Neural cell (in vitro differentiated cells): ENCODE measurements at regions not wholly inside any gene's neighbourhood (a gene's known extent, or its start where the extent isn't known, plus 50 kb on each side); places are given as distances from the start of the nearest gene placed in this dataset.

Source experiments
- H2AFZ ChIP-seq: fragments of 200-600, 300-800 bp; sonication (generic), shearing (Covaris generic); 2 replicates; pipeline ENCODE4 v1.6.0; 2014; ENCODE audit warnings: low read depth, mild to moderate bottlenecking, antibody characterized with exemption, low read length, moderate library complexity
- H3F3A ChIP-seq: fragments of 200-600 bp; shearing (Covaris generic); 2 replicates; pipeline ENCODE4 v1.6.1; 2016; ENCODE audit warnings: mild to moderate bottlenecking, moderate library complexity, mixed read lengths, antibody characterized with exemption, low read length; ENCODE audit not compliant: insufficient read depth, poor library complexity, severe bottlenecking
- H3K27ac ChIP-seq: fragments of 200-600, 300-800 bp; sonication (generic), shearing (Covaris generic); 2 replicates; pipeline ENCODE4 v1.5.1; 2014; ENCODE audit warnings: mild to moderate bottlenecking, low read length, moderate library complexity
- H3K27me3 ChIP-seq: fragments of 300-800, 200-600 bp; sonication (generic), shearing (Covaris generic); 2 replicates; pipeline ENCODE4 v1.6.0; 2014; ENCODE audit warnings: mild to moderate bottlenecking, low read depth, low read length, moderate library complexity; ENCODE audit not compliant: insufficient read depth
- H3K36me3 ChIP-seq: fragments of 300-800, 200-600 bp; sonication (generic), shearing (Covaris generic); 2 replicates; pipeline ENCODE4 v1.5.1; 2014; ENCODE audit warnings: mild to moderate bottlenecking, antibody characterized with exemption, low read length, moderate library complexity; ENCODE audit not compliant: insufficient read depth
- H3K4me2 ChIP-seq: fragments of 300-800, 200-600 bp; sonication (generic), shearing (Covaris generic); 2 replicates; pipeline ENCODE4 v1.6.0; 2014; ENCODE audit warnings: mild to moderate bottlenecking, low read length
- H3K4me3 ChIP-seq: fragments of 300-800, 200-600 bp; sonication (generic), shearing (Covaris generic); 2 replicates; pipeline ENCODE4 v1.5.1; 2014; ENCODE audit warnings: mild to moderate bottlenecking, low read length, moderate library complexity
- H3K79me2 ChIP-seq: fragments of 200-600 bp; shearing (Covaris generic); replicated peaks from 2 replicates; pipeline ENCODE4 v1.6.0; 2014; ENCODE audit warnings: mild to moderate bottlenecking, low read length, moderate library complexity; ENCODE audit not compliant: insufficient read depth
- H3K9ac ChIP-seq: fragments of 300-800, 200-600 bp; sonication (generic), shearing (Covaris generic); 2 replicates; pipeline ENCODE4 v1.6.1; 2016; ENCODE audit warnings: mild to moderate bottlenecking, low read length, mixed read lengths
- H3K9me2 ChIP-seq: fragments of 200-600 bp; shearing (Covaris generic); 2 replicates; pipeline ENCODE4 v1.6.1; 2016; ENCODE audit warnings: mild to moderate bottlenecking, low read length, mixed read lengths; ENCODE audit not compliant: insufficient read depth
- H3K9me3 ChIP-seq: fragments of 200-600, 300-800 bp; sonication (generic), shearing (Covaris generic); 2 replicates; pipeline ENCODE4 v1.6.1; 2016; ENCODE audit warnings: mild to moderate bottlenecking, mixed run types, low read length, moderate library complexity, mixed read lengths
- H4K20me1 ChIP-seq: fragments of 200-600 bp; shearing (Covaris generic); 2 replicates; pipeline ENCODE4 v1.6.1; 2016; ENCODE audit warnings: mild to moderate bottlenecking, mixed run types; ENCODE audit not compliant: insufficient read depth
- EP300 ChIP-seq: fragments of 450-650 bp; conservative IDR thresholded peaks from 2 replicates; pipeline ENCODE4 v1.6.1; 2014; ENCODE audit warnings: antibody characterized with exemption, mild to moderate bottlenecking, moderate library complexity; ENCODE audit not compliant: poor library complexity, severe bottlenecking
- EZH2 ChIP-seq: fragments of 200-600, 300-800 bp; shearing (Covaris generic), sonication (generic); IDR thresholded peaks from 2 replicates; pipeline ENCODE4 v1.6.1; 2014; ENCODE audit warnings: antibody characterized with exemption, low read length, borderline replicate concordance, mild to moderate bottlenecking; ENCODE audit not compliant: insufficient read depth, poor library complexity, severe bottlenecking
- MXI1 ChIP-seq: fragments of 450-650 bp; conservative IDR thresholded peaks from 2 replicates; pipeline ENCODE4 v1.6.1; 2014; ENCODE audit warnings: antibody characterized with exemption, mild to moderate bottlenecking; ENCODE audit not compliant: poor library complexity, severe bottlenecking
- POLR2AphosphoS5 ChIP-seq: IDR thresholded peaks from 2 replicates; pipeline ENCODE4 v1.6.1; 2012
- RAD21 ChIP-seq: fragments of 450-650 bp; conservative IDR thresholded peaks from 2 replicates; pipeline ENCODE4 v1.6.1; 2014; ENCODE audit warnings: antibody characterized with exemption, mild to moderate bottlenecking, moderate library complexity
- SMC3 ChIP-seq: fragments of 450-650 bp; conservative IDR thresholded peaks from 2 replicates; pipeline ENCODE4 v1.6.1; 2014; ENCODE audit warnings: antibody characterized with exemption, mild to moderate bottlenecking, moderate library complexity; ENCODE audit not compliant: poor library complexity
- TAF1 ChIP-seq: IDR thresholded peaks from 2 replicates; pipeline ENCODE4 v1.6.1; 2012; ENCODE audit warnings: low read depth
- TF ChIP-seq, protein P1 (sequence below): fragments of 450-650 bp; IDR thresholded peaks from 2 replicates; pipeline ENCODE4 v1.5.1; 2014; ENCODE audit warnings: antibody characterized with exemption, mild to moderate bottlenecking, moderate library complexity; ENCODE audit not compliant: poor library complexity, severe bottlenecking
- TF ChIP-seq, protein P2 (sequence below): IDR thresholded peaks from 2 replicates; pipeline ENCODE4 v1.6.1; 2012; ENCODE audit warnings: borderline replicate concordance

DNA sequence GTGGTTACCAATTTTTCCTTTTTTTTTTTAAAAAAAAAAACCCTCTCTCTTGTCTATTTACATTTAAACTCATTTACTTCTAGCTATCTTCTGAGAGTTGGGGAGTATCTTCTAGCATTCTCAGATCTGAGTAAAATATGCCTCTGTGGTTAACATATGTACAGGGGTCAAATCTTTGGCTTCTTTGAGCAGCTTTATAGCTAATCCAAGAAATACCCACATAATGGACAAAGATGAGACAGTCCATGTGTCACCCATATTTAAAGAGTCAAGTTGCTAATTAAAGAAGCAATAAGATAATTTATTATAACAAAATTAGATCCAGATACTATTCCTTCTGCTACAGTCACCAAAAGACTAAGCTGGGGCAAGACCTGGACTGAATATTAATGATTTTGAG is 139.0 kb upstream of the HNRNPA3 start:
- no peaks in the 10 kb centered on the region for H3K79me2 ChIP-seq
- H2AFZ ChIP-seq: peak overlapping the region; percentile 5
- no peaks in the 10 kb centered on the region for H4K20me1 ChIP-seq
- H3K9me2 ChIP-seq: no peaks in the 10 kb centered on the region
- TF ChIP-seq POLR2AphosphoS5 (no peak), TAF1 (no peak), RAD21 (no peak), MXI1 (no peak), EZH2 (no peak), EP300 (no peak), SMC3 (no peak)
- TF ChIP-seq, protein P1, sequence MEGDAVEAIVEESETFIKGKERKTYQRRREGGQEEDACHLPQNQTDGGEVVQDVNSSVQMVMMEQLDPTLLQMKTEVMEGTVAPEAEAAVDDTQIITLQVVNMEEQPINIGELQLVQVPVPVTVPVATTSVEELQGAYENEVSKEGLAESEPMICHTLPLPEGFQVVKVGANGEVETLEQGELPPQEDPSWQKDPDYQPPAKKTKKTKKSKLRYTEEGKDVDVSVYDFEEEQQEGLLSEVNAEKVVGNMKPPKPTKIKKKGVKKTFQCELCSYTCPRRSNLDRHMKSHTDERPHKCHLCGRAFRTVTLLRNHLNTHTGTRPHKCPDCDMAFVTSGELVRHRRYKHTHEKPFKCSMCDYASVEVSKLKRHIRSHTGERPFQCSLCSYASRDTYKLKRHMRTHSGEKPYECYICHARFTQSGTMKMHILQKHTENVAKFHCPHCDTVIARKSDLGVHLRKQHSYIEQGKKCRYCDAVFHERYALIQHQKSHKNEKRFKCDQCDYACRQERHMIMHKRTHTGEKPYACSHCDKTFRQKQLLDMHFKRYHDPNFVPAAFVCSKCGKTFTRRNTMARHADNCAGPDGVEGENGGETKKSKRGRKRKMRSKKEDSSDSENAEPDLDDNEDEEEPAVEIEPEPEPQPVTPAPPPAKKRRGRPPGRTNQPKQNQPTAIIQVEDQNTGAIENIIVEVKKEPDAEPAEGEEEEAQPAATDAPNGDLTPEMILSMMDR: no peak
- TF ChIP-seq, protein P2, sequence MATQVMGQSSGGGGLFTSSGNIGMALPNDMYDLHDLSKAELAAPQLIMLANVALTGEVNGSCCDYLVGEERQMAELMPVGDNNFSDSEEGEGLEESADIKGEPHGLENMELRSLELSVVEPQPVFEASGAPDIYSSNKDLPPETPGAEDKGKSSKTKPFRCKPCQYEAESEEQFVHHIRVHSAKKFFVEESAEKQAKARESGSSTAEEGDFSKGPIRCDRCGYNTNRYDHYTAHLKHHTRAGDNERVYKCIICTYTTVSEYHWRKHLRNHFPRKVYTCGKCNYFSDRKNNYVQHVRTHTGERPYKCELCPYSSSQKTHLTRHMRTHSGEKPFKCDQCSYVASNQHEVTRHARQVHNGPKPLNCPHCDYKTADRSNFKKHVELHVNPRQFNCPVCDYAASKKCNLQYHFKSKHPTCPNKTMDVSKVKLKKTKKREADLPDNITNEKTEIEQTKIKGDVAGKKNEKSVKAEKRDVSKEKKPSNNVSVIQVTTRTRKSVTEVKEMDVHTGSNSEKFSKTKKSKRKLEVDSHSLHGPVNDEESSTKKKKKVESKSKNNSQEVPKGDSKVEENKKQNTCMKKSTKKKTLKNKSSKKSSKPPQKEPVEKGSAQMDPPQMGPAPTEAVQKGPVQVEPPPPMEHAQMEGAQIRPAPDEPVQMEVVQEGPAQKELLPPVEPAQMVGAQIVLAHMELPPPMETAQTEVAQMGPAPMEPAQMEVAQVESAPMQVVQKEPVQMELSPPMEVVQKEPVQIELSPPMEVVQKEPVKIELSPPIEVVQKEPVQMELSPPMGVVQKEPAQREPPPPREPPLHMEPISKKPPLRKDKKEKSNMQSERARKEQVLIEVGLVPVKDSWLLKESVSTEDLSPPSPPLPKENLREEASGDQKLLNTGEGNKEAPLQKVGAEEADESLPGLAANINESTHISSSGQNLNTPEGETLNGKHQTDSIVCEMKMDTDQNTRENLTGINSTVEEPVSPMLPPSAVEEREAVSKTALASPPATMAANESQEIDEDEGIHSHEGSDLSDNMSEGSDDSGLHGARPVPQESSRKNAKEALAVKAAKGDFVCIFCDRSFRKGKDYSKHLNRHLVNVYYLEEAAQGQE: no peak
- H3K4me3 ChIP-seq: no peak overlapping the region
- H3K9ac ChIP-seq: no peak overlapping the region
- no peak overlapping the region for H3K4me2 ChIP-seq
- H3F3A ChIP-seq: no peaks in the 10 kb centered on the region
- peak overlapping the region; percentile 47 for H3K27ac ChIP-seq
- no peaks in the 10 kb centered on the region for H3K36me3 ChIP-seq
- no peaks in the 10 kb centered on the region for H3K9me3 ChIP-seq
- H3K27me3 ChIP-seq: no peaks in the 10 kb centered on the region

DNA sequence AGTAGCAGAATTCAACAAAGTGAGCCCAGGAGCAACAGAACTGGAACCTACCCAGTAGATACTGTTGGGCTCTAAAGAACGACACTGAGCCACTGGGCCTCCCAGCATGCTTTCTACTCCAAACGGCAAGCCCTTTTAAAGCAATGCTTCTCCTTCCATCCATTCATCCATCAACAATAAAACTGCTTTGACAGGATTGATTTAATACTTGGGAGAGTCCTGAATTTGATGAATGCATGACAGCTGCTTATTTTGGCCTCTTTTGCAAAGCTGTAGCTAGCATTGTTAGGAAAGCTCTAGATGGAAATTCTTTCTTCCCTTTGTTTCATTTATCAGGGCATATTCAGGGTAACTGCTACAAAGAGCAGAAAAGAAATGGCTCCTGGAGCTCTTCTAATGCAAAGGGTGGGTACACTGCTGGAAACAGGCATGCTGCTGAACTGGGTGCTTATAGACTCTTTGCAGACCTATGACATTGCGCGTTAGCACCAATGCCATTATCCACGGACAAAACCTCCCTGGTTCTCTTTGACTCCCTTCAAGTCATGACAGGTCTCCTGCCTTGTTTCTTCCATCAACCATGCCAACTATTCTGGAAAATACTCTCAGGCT is 138.4 kb upstream of the HNRNPA3 start:
- H3K27me3 ChIP-seq: no peaks in the 10 kb centered on the region
- no peaks in the 10 kb centered on the region for H3K9me3 ChIP-seq
- no peak overlapping the region for H3K4me2 ChIP-seq
- no peaks in the 10 kb centered on the region for H4K20me1 ChIP-seq
- no peak for TF ChIP-seq MXI1
- peak; percentile 32 for TF ChIP-seq EP300
- no peak for TF ChIP-seq EZH2
- no peak for TF ChIP-seq SMC3
- TF ChIP-seq TAF1: no peak
- no peak for TF ChIP-seq POLR2AphosphoS5
- TF ChIP-seq RAD21: no peak
- H3K4me3 ChIP-seq: no peak overlapping the region
- peak overlapping the region; percentile 5 for H2AFZ ChIP-seq
- H3K36me3 ChIP-seq: no peaks in the 10 kb centered on the region
- H3K9ac ChIP-seq: no peak overlapping the region
- H3K79me2 ChIP-seq: no peaks in the 10 kb centered on the region
- no peaks in the 10 kb centered on the region for H3F3A ChIP-seq
- peak overlapping the region; percentile 47 for H3K27ac ChIP-seq
- no peaks in the 10 kb centered on the region for H3K9me2 ChIP-seq
